ENCODE measurements at regions not wholly inside any gene's neighbourhood (a gene's known extent, or its start where the extent isn't known, plus 50 kb on each side); places are given as distances from the start of the nearest gene placed in this dataset.

- no peak for TF ChIP-seq CTCF (conservative IDR thresholded peaks at IDR 0.05; ENCODE audit: low read depth, low read length)
- no peak for TF ChIP-seq EZH2phosphoT487 (IDR thresholded peaks at IDR 0.05; ENCODE audit: borderline replicate concordance, low read length)
- no peak for TF ChIP-seq EZH2 (IDR thresholded peaks at IDR 0.05; ENCODE audit: low read length, unreplicated experiment)
These were observed 508.4 kb upstream of the MIR17HG start for GRCh38 chr13:90839061-90839460.
